B cell (primary cell): ENCODE measurements at regions not wholly inside any gene's neighbourhood (a gene's known extent, or its start where the extent isn't known, plus 50 kb on each side); places are given as distances from the start of the nearest gene placed in this dataset.

ENCODE experiments used
- ATAC-seq: fragments of 200-7000 bp; cut with Tn5 transposase; one replicate; pipeline ENCODE4 v1.10.0; 2021; ENCODE audit warnings: low read depth, mild to moderate bottlenecking, moderate number of reproducible peaks, moderate library complexity
- CTCF ChIA-PET: fragments of 350-600 bp; sonication (Branson Sonifier 250); formaldehyde crosslinking; loops from one replicate; lab custom pipeline; 2021; ENCODE audit warnings: antibody characterized with exemption, inconsistent platforms; lab: Charles Lee
- POLR2A ChIA-PET: fragments of 350-600 bp; sonication (Branson Sonifier 250); formaldehyde crosslinking; loops from one replicate; lab custom pipeline; 2021; ENCODE audit warnings: antibody characterized with exemption; lab: Charles Lee
- DNase-seq: peaks from one replicate; pipeline ENCODE4 v3.0.0; 2013
- H2AFZ ChIP-seq: 2 replicates; pipeline ENCODE4 v1.6.1; 2012; ENCODE audit warnings: mild to moderate bottlenecking, low read depth, low read length; ENCODE audit not compliant: insufficient read depth, poor library complexity, severe bottlenecking
- H3K27ac ChIP-seq, 2 donors: 1 replicate in 1 of 2; 2 replicates in 1 of 2; pipeline ENCODE4 v1.5.1; 2012 to 2013; ENCODE audit warnings: low read length in 2 of 2, mild to moderate bottlenecking in 2 of 2, moderate library complexity in 1 of 2
- H3K27me3 ChIP-seq, 4 experiments: fragments of 200-600 bp in 1 of 4; sonication (generic) in 1 of 4; replicated peaks in 1 of 4; 1 replicate in 2 of 4; 2 replicates in 2 of 4; pipeline versions ENCODE4 v1.6.1 to v1.7.0; 2013 to 2016; ENCODE audit warnings: low read length in 3 of 4, mild to moderate bottlenecking in 2 of 4, mixed read lengths in 1 of 4, moderate library complexity in 1 of 4; ENCODE audit not compliant: insufficient read depth in 4 of 4, control insufficient read depth in 3 of 4; ENCODE audit errors: control extremely low read depth in 1 of 4
- H3K36me3 ChIP-seq, 2 experiments: replicated peaks in 1 of 2; 1 replicate in 1 of 2; 2 replicates in 1 of 2; pipeline versions ENCODE4 v1.6.1 to v1.7.1; 2013; ENCODE audit warnings: low read length in 1 of 2; ENCODE audit not compliant: insufficient read depth in 2 of 2, control insufficient read depth in 1 of 2; ENCODE audit errors: control extremely low read depth in 1 of 2, extremely low read depth in 1 of 2
- H3K4me1 ChIP-seq, 2 donors: fragments of 200-600 bp in 1 of 2; sonication (generic) in 1 of 2; 1 replicate in 1 of 2; 2 replicates in 1 of 2; pipeline versions ENCODE4 v1.5.1 to v1.6.1; 2013 to 2017; ENCODE audit warnings: low read length in 2 of 2; ENCODE audit not compliant: control insufficient read depth in 2 of 2, insufficient read depth in 2 of 2
- H3K4me2 ChIP-seq: replicated peaks from 2 replicates; pipeline ENCODE3; 2012; ENCODE audit warnings: mild to moderate bottlenecking, low read depth, low read length; ENCODE audit not compliant: poor library complexity, severe bottlenecking
- H3K4me3 ChIP-seq, 5 experiments: fragments of 200-600 bp in 1 of 5; sonication (generic) in 1 of 5; 1 replicate in 3 of 5; 2 replicates in 2 of 5; pipeline versions ENCODE4 v1.5.1 to v1.7.0; 2011 to 2016; ENCODE audit warnings: low read length in 4 of 5, mild to moderate bottlenecking in 4 of 5, low read depth in 2 of 5, control low read depth in 1 of 5, moderate library complexity in 1 of 5; ENCODE audit not compliant: insufficient read depth in 1 of 5; ENCODE audit errors: control extremely low read depth in 1 of 5, extremely low read depth in 1 of 5
- H3K79me2 ChIP-seq: fragments of 200-600 bp; sonication (generic); one replicate; pipeline ENCODE4 v1.6.0; 2016; ENCODE audit warnings: low read length; ENCODE audit not compliant: control insufficient read depth, insufficient read depth
- H3K9ac ChIP-seq: fragments of 200-600 bp; sonication (generic); 2 replicates; pipeline ENCODE4 v1.6.1; 2017; ENCODE audit warnings: mild to moderate bottlenecking, low read length, moderate library complexity
- H3K9me3 ChIP-seq, 3 donors: one replicate each; pipeline versions ENCODE4 v1.6.1 to v1.7.1; 2013; ENCODE audit warnings: low read length in 2 of 3; ENCODE audit not compliant: control insufficient read depth in 2 of 3, insufficient read depth in 1 of 3; ENCODE audit errors: control extremely low read depth in 1 of 3
- H4K20me1 ChIP-seq: 2 replicates; pipeline ENCODE4 v1.6.0; 2012; ENCODE audit warnings: mild to moderate bottlenecking, low read length; ENCODE audit not compliant: insufficient read depth, control insufficient read depth, poor library complexity, severe bottlenecking
- H3K27ac Mint-ChIP-seq: one replicate; pipeline ENCODE4 v1.8.0; 2021; ENCODE audit warnings: mixed read lengths
- H3K27me3 Mint-ChIP-seq: one replicate; pipeline ENCODE4 v1.8.0; 2021; ENCODE audit warnings: mixed read lengths
- H3K4me1 Mint-ChIP-seq: one replicate; pipeline ENCODE4 v1.8.0; 2021; ENCODE audit warnings: mixed read lengths
- H3K4me3 Mint-ChIP-seq: one replicate; pipeline ENCODE4 v1.8.0; 2021; ENCODE audit warnings: mixed read lengths
- H3K9me3 Mint-ChIP-seq: one replicate; pipeline ENCODE4 v1.8.0; 2022; ENCODE audit warnings: mixed read lengths; ENCODE audit not compliant: insufficient read depth
- CTCF ChIP-seq: fragments of 200-600 bp; IDR thresholded peaks from one replicate; pipeline ENCODE4 v1.8.0; 2022; ENCODE audit warnings: antibody characterized with exemption, mild to moderate bottlenecking
- EZH2 ChIP-seq: IDR thresholded peaks from 2 replicates; pipeline ENCODE4 v1.6.1; 2012; ENCODE audit warnings: borderline replicate concordance, low read depth, mild to moderate bottlenecking, moderate library complexity, low read length; ENCODE audit not compliant: insufficient read depth, poor library complexity, severe bottlenecking
- WGBS: methylation state at CpG from one replicate; pipeline ENCODE4 v1.1.5; 2013; ENCODE audit warnings: missing lambda C conversion rate; ENCODE audit not compliant: insufficient coverage; 5-methylcytosine and 5-hydroxymethylcytosine counted together
- intact Hi-C: fragments of 100-400 bp; cut with micrococcal nuclease; formaldehyde crosslinking; loops from one replicate; pipeline ENCODE4 v1.10.0; 2022

GRCh38 chr7:110153222-110153621 lies 937.7 kb upstream of the LRRN3 start:
- WGBS, result 100% methylated on average over 1 of the region's 3 CpGs
- Histone ChIP-seq H2AFZ (no peak overlapping the region), H3K27ac (no peak overlapping the region), H3K27me3 (no peaks in the 10 kb centered on the region), H3K9me3 (peaks cover 0 to 15% (median 0%) of the 10 kb centered on the region in 3 donors), H3K4me3 (no peak overlapping the region), H3K36me3 (no peaks in the 10 kb centered on the region), H3K79me2 (no peaks in the 10 kb centered on the region), H3K4me2 (no peak overlapping the region), H3K4me1 (no peaks in the 10 kb centered on the region), H3K9ac (no peak overlapping the region), H4K20me1 (no peaks in the 10 kb centered on the region)
- no peaks in the 10 kb centered on the region for H3K4me1 Mint-ChIP-seq
- intact Hi-C loops, result no loop called here
- DNase-seq (no peak), ATAC-seq (no peak)
- no peak overlapping the region for H3K4me3 Mint-ChIP-seq
- H3K27ac Mint-ChIP-seq, result no peak overlapping the region
- H3K9me3 Mint-ChIP-seq, result no peaks in the 10 kb centered on the region
- ChIA-PET CTCF (no interaction called here), POLR2A (no interaction called here)
- no peaks in the 10 kb centered on the region for H3K27me3 Mint-ChIP-seq
- TF ChIP-seq CTCF (no peak), EZH2 (no peak)

- Mint-ChIP-seq H3K4me3 (no peak overlapping the region), H3K4me1 (no peaks in the 10 kb centered on the region), H3K27ac (no peak overlapping the region), H3K27me3 (no peaks in the 10 kb centered on the region), H3K9me3 (no peaks in the 10 kb centered on the region)
- DNase-seq (no peak), ATAC-seq (no peak)
- ChIA-PET CTCF (no interaction called here), POLR2A (no interaction called here)
- H2AFZ ChIP-seq, result no peak overlapping the region
- no peaks in the 10 kb centered on the region for H3K9me3 ChIP-seq
- no CpG with 5 or more reads among the region's 1 CpG for WGBS
- no peak overlapping the region for H3K4me2 ChIP-seq
- H3K79me2 ChIP-seq, result no peaks in the 10 kb centered on the region
- no peak overlapping the region for H3K9ac ChIP-seq
- TF ChIP-seq CTCF (no peak), EZH2 (no peak)
- H4K20me1 ChIP-seq, result no peaks in the 10 kb centered on the region
- no peaks in the 10 kb centered on the region for H3K4me1 ChIP-seq
- no peak overlapping the region for H3K4me3 ChIP-seq
- H3K27me3 ChIP-seq, result no peaks in the 10 kb centered on the region
- no peaks in the 10 kb centered on the region for H3K36me3 ChIP-seq
- H3K27ac ChIP-seq, result no peak overlapping the region
- intact Hi-C loops, result no loop called here
Observed at GRCh38 chr7:110156511-110156910, 934.4 kb upstream of the LRRN3 start.
